Transverse colon (tissue), 4 donors: ENCODE measurements at regions not wholly inside any gene's neighbourhood (a gene's known extent, or its start where the extent isn't known, plus 50 kb on each side); places are given as distances from the start of the nearest gene placed in this dataset.

Experiments
- EP300 ChIP-seq: sonication (generic); formaldehyde crosslinking; IDR thresholded peaks from one replicate; pipeline ENCODE4 v1.6.1; 2017; ENCODE audit warnings: antibody characterized with exemption, low read depth
- POLR2A ChIP-seq: fragments of 450-650 bp; IDR thresholded peaks from one replicate; pipeline ENCODE4 v1.6.1; 2016; ENCODE audit warnings: antibody characterized with exemption, mild to moderate bottlenecking, moderate library complexity
- POLR2AphosphoS5 ChIP-seq, 3 donors: sonication (generic); formaldehyde crosslinking; IDR thresholded peaks; one replicate each; pipeline ENCODE4 v1.6.1; 2016; ENCODE audit warnings: antibody characterized with exemption in 3 of 3
- TF ChIP-seq, protein P1 (sequence below), 5 experiments: fragments of 200-600 bp in 3 of 5; fragments of 450-650 bp in 2 of 5; sonication (generic) in 3 of 5; IDR thresholded peaks; 1 replicate in 2 of 5; 2 replicates in 3 of 5; pipeline ENCODE4 v1.5.1; 2016 to 2017; ENCODE audit warnings: antibody characterized with exemption in 5 of 5, inconsistent platforms in 3 of 5, mild to moderate bottlenecking in 2 of 5, moderate library complexity in 1 of 5

DNA sequence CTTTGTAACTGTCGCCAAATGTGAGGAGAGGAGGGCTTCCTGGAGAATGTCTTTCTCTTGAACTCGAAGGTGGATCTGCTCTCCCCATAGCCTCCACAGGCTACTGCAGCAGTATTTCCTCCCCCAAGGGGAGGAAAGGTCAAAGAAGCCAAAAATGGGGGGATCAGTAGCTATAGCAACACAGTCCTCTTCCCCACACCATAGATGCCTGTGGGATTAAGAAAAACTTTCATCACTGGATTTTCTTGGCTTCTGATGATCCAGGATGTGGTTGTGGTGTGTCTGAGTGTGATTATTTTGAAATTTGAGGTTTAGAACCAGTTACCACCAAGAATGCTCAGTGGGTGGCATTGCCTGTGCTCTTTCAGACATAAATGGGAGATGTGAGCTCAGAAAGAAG lies 140.1 kb upstream of the SPACA1 start:
- TF ChIP-seq, protein P1, sequence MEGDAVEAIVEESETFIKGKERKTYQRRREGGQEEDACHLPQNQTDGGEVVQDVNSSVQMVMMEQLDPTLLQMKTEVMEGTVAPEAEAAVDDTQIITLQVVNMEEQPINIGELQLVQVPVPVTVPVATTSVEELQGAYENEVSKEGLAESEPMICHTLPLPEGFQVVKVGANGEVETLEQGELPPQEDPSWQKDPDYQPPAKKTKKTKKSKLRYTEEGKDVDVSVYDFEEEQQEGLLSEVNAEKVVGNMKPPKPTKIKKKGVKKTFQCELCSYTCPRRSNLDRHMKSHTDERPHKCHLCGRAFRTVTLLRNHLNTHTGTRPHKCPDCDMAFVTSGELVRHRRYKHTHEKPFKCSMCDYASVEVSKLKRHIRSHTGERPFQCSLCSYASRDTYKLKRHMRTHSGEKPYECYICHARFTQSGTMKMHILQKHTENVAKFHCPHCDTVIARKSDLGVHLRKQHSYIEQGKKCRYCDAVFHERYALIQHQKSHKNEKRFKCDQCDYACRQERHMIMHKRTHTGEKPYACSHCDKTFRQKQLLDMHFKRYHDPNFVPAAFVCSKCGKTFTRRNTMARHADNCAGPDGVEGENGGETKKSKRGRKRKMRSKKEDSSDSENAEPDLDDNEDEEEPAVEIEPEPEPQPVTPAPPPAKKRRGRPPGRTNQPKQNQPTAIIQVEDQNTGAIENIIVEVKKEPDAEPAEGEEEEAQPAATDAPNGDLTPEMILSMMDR (IDR thresholded peaks at IDR 0.05) = no peak
- TF ChIP-seq EP300 (no peak), POLR2A (no peak), POLR2AphosphoS5 (IDR thresholded peaks at IDR 0.05) (no peak)
